ENCODE measurements at regions not wholly inside any gene's neighbourhood (a gene's known extent, or its start where the extent isn't known, plus 50 kb on each side); places are given as distances from the start of the nearest gene placed in this dataset.

GRCh38 chr17:71548540-71549190 is 572.2 kb upstream of the SOX9 start:
- H3K9me3 ChIP-seq (ENCODE audit: control insufficient read depth, insufficient read depth, low read length), result no peaks in the 10 kb centered on the region
- H3K4me3 ChIP-seq (ENCODE audit: low read depth, low read length), result no peak overlapping the region
- CTCF ChIA-PET, result no interaction called here
- TF ChIP-seq, protein P1, sequence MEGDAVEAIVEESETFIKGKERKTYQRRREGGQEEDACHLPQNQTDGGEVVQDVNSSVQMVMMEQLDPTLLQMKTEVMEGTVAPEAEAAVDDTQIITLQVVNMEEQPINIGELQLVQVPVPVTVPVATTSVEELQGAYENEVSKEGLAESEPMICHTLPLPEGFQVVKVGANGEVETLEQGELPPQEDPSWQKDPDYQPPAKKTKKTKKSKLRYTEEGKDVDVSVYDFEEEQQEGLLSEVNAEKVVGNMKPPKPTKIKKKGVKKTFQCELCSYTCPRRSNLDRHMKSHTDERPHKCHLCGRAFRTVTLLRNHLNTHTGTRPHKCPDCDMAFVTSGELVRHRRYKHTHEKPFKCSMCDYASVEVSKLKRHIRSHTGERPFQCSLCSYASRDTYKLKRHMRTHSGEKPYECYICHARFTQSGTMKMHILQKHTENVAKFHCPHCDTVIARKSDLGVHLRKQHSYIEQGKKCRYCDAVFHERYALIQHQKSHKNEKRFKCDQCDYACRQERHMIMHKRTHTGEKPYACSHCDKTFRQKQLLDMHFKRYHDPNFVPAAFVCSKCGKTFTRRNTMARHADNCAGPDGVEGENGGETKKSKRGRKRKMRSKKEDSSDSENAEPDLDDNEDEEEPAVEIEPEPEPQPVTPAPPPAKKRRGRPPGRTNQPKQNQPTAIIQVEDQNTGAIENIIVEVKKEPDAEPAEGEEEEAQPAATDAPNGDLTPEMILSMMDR (IDR thresholded peaks at IDR 0.05; ENCODE audit: low read depth, low read length), result no peak
- POLR2A ChIA-PET, result no interaction called here
- H3K27ac ChIP-seq (ENCODE audit: low read depth, low read length), result no peak overlapping the region
- DNase-seq (ENCODE audit: low read depth, low spot score), result no peak
- no peaks in the 10 kb centered on the region for H3K27me3 ChIP-seq (ENCODE audit: control insufficient read depth, insufficient read depth, low read length)

GRCh38 chr17:71550675-71551074 is 570.1 kb upstream of the SOX9 start:
- CTCF ChIA-PET, result no interaction called here
- no peak for DNase-seq (ENCODE audit: low read depth, low spot score)
- POLR2A ChIA-PET, result no interaction called here
- no peak overlapping the region for H3K4me3 ChIP-seq (ENCODE audit: low read depth, low read length)
- no peak overlapping the region for H3K27ac ChIP-seq (ENCODE audit: low read depth, low read length)
- no peaks in the 10 kb centered on the region for H3K27me3 ChIP-seq (ENCODE audit: control insufficient read depth, insufficient read depth, low read length)
- TF ChIP-seq, protein P1 (IDR thresholded peaks at IDR 0.05; ENCODE audit: low read depth, low read length), result no peak
- no peaks in the 10 kb centered on the region for H3K9me3 ChIP-seq (ENCODE audit: control insufficient read depth, insufficient read depth, low read length)

DNA sequence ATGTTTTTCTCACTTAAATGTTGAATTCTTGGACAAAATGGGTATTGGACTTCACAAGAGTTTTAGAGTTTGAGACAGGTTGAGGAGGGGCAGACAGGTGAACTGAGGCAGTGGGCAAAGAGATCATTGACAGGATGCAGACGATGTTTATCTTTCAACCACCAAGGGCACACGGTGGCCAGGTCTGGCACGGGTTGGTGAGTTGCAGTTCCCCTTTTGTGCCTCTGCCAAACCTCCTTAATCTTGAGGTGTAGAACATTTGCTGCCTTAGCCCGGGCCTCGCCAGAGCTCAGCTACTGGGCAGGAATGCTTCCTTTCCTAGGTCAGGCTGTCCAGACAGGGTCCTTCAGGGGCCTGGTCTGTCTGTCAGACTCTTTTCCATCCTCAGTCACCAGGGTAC is 567.4 kb upstream of the SOX9 start:
- no peak for DNase-seq (ENCODE audit: low read depth, low spot score)
- ChIA-PET POLR2A (no interaction called here), CTCF (no interaction called here)
- Histone ChIP-seq H3K27ac (ENCODE audit: low read depth, low read length) (no peak overlapping the region), H3K4me3 (ENCODE audit: low read depth, low read length) (no peak overlapping the region), H3K9me3 (ENCODE audit: control insufficient read depth, insufficient read depth, low read length) (no peaks in the 10 kb centered on the region), H3K27me3 (ENCODE audit: control insufficient read depth, insufficient read depth, low read length) (no peaks in the 10 kb centered on the region)
- TF ChIP-seq, protein P1 (IDR thresholded peaks at IDR 0.05; ENCODE audit: low read depth, low read length), result no peak

DNA sequence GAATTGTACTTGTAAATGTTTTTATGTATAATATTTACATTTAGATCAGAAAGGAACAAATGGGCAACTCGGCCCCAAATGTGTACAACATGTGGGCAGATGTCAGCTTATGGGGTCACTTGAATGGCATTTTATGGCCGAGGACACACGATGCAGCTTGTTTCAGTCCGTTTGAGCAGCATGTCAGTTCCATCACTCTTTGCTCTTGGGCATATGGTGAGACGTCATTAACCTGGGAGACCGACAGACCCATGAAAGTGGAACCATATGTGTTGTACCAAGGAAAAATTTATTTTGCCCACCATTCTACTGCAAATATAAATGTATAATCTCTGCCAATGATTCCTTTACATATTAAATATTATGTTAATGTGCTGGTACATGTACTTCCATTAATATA is 561.9 kb upstream of the SOX9 start:
- POLR2A ChIA-PET, result no interaction called here
- no peaks in the 10 kb centered on the region for H3K27me3 ChIP-seq (ENCODE audit: control insufficient read depth, insufficient read depth, low read length)
- H3K27ac ChIP-seq (ENCODE audit: low read depth, low read length), result no peak overlapping the region
- DNase-seq (ENCODE audit: low read depth, low spot score), result no peak
- no peaks in the 10 kb centered on the region for H3K9me3 ChIP-seq (ENCODE audit: control insufficient read depth, insufficient read depth, low read length)
- CTCF ChIA-PET, result interaction anchor here (0.7 kb wide), 1 partner anchor 22 kb away, joined by 3 read pairs; no protein-coding TSS in a partner anchor
- TF ChIP-seq, protein P1 (IDR thresholded peaks at IDR 0.05; ENCODE audit: low read depth, low read length), result no peak
- H3K4me3 ChIP-seq (ENCODE audit: low read depth, low read length), result no peak overlapping the region

DNA sequence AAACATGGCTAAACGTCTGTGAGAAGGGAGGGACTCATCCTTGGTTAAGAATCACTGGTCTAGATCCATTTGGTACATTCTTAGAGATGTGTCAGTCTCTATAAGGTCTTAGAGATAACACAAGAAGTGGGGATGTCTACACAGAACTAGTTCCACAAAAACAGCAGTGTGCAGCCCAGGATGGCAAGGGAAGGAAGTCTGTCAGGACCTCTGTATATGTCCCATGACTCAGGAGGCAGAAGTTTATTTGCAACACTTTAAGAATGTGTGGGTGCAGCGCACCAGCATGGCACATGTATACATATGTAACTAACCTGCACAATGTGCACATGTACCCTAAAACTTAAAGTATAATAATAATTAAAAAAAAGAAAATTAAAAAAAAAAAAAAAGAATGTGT is 548.5 kb upstream of the SOX9 start:
- TF ChIP-seq, protein P1 (IDR thresholded peaks at IDR 0.05; ENCODE audit: low read depth, low read length), result no peak
- H3K9me3 ChIP-seq (ENCODE audit: control insufficient read depth, insufficient read depth, low read length), result no peaks in the 10 kb centered on the region
- no peaks in the 10 kb centered on the region for H3K27me3 ChIP-seq (ENCODE audit: control insufficient read depth, insufficient read depth, low read length)
- H3K27ac ChIP-seq (ENCODE audit: low read depth, low read length), result no peak overlapping the region
- ChIA-PET POLR2A (no interaction called here), CTCF (no interaction called here)
- H3K4me3 ChIP-seq (ENCODE audit: low read depth, low read length), result no peak overlapping the region
- no peak for DNase-seq (ENCODE audit: low read depth, low spot score)

All from AG04450 (cell line).